GM21786 (cell line): ENCODE measurements at regions not wholly inside any gene's neighbourhood (a gene's known extent, or its start where the extent isn't known, plus 50 kb on each side); places are given as distances from the start of the nearest gene placed in this dataset.
"Not testable (repeated sequence)": the region's sequence is repeated elsewhere in the genome, so short reads cannot be mapped to it uniquely, and the experiment has no call there.

Experiments
- ATAC-seq: cut with Tn5 transposase; IDR thresholded peaks from one replicate; pipeline ENCODE4 v1.9.1; 2021; ENCODE audit not compliant: unreplicated experiment

- no peak for ATAC-seq
Observed at GRCh38 chr15:93333796-93334195, 244.8 kb upstream of the RGMA start.

DNA sequence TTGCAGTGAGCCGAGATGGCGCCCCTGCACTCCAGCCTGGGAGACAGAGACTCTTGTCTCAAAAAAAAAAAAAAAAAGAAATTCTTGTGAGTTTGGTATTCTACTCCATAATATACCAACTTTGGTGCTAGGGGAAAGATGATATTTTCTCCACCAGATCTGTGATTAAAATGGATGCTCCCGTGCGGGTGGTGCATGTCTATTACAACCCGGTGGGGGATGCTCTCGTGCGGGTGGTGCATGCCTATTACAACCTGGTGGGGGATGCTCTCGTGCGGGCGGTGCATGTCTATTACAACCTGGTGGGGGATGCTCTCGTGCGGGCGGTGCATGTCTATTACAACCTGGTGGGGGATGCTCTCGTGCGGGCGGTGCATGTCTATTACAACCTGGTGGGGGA is 244.1 kb upstream of the RGMA start:
- ATAC-seq = not testable (repeated sequence)

DNA sequence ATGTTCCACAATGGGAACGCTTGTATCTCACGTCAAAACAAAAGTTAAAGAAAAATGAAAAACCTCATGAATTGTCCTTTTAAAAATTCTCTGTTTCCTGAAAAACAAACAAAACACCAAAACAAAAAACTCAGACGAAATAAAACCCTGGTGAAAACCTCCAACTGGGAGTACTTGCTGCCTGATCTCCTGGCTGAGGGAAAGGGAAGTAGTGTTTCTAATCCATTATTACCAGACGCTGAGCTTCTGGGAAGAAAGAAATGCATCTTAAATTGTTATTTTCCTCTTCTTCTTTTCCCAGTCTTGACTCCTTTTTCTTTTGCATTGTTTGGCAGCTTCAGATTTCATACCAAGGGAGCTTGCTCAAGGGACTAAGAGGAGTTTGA is 243.2 kb upstream of the RGMA start:
- no peak for ATAC-seq

GRCh38 chr15:93331545-93332167 is 242.6 kb upstream of the RGMA start:
- no peak for ATAC-seq

- ATAC-seq = no peak
Observed at GRCh38 chr15:93330912-93331544, 242.0 kb upstream of the RGMA start.

DNA sequence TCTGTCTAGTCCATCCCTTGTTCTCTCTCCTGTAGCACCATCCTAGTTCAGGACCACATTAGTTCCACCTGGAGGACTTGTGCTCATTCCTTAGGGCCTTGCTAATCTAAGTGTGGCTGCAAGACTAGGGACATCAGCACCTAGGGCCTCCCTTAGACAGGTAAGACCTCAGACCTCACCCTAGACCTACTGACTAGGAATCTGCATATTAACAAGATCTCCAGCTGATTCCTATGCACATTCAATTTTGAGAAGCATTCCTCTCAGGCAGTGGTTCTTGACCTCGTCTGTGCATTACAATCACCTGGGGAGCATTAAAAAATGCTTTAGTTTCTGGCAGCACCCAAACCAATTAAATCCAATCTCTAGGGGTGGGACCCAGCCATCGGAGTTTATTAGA is 238.4 kb upstream of the RGMA start:
- no peak for ATAC-seq

DNA sequence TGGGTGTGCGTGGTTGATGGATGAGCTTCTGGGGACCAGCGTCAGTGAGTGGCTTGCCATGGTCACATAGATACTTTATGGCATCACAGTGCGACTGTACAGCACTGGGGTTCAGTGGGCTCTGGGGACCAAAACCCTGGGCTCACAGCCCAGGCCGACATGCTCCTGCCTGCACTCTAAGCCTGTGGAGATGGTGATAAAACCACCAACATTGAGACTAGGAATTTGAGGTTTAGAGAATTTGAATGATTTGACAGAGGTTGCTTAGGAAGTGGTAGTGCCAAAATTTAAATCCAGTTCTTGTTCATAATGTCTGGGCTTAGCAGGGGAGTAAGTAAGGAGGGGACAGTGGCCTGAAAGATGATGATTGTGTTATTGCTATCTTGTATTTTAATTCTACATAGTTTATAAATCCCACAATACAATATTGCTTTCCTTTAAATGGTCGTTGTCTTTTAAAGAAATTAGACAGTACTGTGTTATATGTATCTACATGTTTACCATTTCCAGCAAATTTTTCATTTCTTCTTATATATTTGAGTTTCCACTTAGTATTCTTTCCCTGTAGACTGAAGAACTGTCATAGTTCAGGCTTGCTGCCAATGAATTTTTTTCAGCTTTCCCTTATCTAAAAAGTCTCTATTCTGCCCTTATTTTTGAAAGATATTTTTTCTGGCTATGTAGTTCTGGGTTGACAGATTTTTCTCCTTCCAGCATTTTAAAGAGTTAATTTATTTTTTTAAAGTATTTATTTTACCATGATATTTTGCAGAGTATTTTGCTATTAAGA is 235.4 kb upstream of the RGMA start:
- no peak for ATAC-seq

DNA sequence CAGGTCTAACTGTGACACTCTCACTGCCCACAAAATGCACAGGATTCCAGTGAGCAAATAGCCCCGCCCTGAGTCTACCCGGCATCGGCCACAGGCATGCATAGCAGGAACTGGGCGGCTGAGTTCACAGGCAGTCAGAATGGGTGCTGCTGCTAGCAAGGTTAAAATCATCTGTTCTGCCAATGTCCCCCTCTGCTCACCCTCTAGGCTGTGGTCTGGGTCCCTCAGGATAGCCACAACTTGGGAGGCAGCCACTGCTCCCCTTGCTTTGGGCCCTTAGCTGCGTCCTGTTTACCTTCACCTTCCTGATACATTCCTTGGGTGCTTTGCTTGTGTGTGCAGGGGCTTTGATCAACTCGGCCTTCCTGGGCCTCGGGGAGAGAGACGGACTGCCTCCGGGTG is 232.9 kb upstream of the RGMA start:
- ATAC-seq = no peak

DNA sequence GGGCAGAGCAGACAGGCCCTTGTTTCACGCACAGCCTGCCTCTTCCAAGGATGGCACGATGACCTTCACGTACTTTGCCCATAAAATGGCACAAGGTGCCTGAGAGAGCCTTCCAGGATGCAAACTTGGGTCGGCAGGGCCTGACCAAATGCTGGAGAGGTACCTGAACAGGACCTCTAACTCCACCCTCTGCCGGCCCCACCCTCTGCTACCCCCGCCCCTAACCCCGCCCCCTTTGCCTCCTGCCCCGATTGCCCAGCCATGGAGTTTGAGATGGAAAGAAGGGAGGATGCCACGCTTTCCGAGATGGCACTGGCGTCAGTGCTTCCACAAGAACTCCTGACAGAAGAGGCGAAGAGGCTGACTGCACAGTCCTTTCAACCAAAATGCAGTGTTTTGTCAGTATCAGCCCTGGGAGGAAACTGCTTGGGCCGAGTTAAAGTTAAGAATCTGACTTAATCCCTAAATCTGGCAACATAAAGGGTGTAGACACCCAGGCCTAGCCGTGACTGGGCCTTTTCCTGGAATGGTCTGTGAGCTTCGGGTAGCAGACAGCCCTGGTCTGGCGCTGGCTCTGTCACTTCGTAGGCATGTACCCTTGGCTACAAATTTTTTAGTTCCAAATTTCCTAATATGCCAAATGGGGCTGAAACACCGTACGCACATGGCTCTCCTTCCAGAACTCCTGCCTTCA is 230.3 kb upstream of the RGMA start:
- ATAC-seq = no peak

- ATAC-seq = no peak
Observed at GRCh38 chr15:93317772-93318171, 228.8 kb upstream of the RGMA start.

- no peak for ATAC-seq
Observed at GRCh38 chr15:93314245-93314644, 225.2 kb upstream of the RGMA start.

DNA sequence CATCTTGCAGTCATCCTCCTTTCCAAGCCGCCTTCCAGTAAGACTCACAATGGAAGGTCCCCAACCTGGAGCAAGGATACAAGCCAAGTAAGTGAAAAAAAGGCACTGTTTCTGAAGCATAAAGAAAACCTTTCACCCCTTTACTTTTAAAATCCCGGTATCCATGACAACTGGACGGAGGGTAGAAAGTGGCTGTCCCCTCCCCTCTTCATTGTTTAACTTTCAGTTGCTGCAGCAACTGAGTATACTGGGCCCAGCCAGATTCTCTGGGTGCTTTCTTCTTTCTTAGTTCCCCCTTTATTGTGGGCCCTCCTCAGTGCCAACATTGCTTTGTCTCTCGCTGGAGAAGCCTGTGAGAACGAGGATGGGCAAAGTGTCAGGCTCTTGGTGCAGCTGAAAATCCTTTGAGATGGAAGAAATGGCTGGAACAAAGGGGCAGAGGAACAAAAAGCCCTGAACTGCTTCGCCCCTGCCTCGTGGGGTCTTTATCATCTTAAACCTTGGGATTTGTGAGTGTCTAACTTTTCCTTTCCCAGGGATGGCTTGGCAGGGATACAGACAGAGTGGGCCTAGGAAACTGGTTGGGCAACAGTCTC is 224.0 kb upstream of the RGMA start:
- ATAC-seq = no peak

- no peak for ATAC-seq
Observed at GRCh38 chr15:93311620-93312019, 222.6 kb upstream of the RGMA start.

DNA sequence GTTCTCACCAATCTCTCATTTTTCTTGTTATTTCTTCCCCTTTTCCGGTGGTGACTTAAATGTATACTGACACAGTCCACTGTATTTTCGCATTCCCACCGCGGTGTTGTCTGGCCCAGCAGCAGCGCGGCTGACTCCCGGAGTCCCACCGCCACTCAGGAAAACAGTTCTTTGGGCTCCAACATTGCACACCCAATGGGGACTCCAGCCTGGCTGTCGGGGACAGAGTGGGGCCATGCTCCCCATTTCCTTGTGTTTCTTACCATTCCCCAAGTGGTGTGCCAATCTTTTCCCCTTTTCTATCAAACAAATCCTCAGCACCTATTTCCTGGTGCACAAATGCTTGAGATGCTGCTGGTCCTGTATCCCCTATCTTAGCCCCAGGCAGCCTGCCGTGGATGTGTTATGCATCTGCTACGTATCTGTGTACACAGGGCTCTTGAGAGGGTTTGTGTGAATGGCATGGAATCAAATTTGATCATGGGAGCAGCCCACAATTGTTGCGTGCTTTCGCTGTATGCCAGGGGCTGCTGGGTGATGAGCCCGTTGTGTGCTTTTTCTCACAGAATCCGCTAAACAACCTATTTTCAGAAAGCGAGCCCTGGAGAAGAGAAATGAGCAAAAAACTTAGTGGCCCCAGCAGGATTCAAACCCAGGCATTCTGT is 219.1 kb upstream of the RGMA start:
- no peak for ATAC-seq

- no peak for ATAC-seq
Observed at GRCh38 chr15:93307513-93307912, 218.5 kb upstream of the RGMA start.

DNA sequence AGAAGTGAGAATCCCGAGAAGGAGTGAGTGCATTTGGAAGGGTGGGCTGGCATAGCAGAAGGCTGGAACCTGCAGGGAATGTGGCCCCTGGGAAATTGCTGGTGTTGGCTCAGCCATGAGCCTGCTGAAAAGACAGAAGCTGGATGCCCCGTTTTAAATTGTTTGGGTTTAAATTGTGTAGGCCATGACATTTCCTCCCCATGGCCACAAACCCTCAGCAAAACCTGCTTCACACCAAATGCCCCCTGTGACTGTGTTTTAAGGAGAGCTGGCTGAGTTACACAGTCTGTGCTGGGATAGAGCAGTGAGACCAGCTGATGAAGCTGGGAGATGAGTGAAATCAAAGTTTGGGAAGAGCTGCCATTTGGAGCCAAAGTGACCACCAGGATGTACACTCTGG is 216.3 kb upstream of the RGMA start:
- ATAC-seq = no peak

- no peak for ATAC-seq
Observed at GRCh38 chr15:93302080-93302765, 213.2 kb upstream of the RGMA start.

GRCh38 chr15:93300796-93301195 is 211.8 kb upstream of the RGMA start:
- no peak for ATAC-seq

- ATAC-seq = no peak
Observed at GRCh38 chr15:93299675-93300074, 210.7 kb upstream of the RGMA start.

- ATAC-seq = no peak
Observed at GRCh38 chr15:93298901-93299300, 209.9 kb upstream of the RGMA start.
